Small intestine (tissue), 7 donors: ENCODE measurements at regions not wholly inside any gene's neighbourhood (a gene's known extent, or its start where the extent isn't known, plus 50 kb on each side); places are given as distances from the start of the nearest gene placed in this dataset.

Experiments used
- DNase-seq, 2 donors: peaks; one replicate each; pipeline versions ENCODE4 v3.0.0 to v3.0.0-alpha.2; 2013
- FAIRE-seq: peaks from 2 replicates; lab custom pipeline; 2012; peaks lifted over from hg19 to GRCh38; lab: Jason Lieb, UNC
- H3K27ac ChIP-seq, 3 donors: one replicate each; pipeline ENCODE4 v1.5.1; 2013; ENCODE audit warnings: low read length in 2 of 3, mild to moderate bottlenecking in 2 of 3, control low read depth in 1 of 3, inconsistent platforms in 1 of 3, low read depth in 1 of 3, moderate library complexity in 1 of 3
- H3K27me3 ChIP-seq, 3 donors: one replicate each; pipeline ENCODE4 v1.6.1; 2013; ENCODE audit warnings: low read length in 3 of 3, inconsistent platforms in 1 of 3; ENCODE audit not compliant: control insufficient read depth in 3 of 3, insufficient read depth in 3 of 3
- H3K36me3 ChIP-seq, 3 donors: one replicate each; pipeline ENCODE4 v1.6.1; 2013; ENCODE audit warnings: low read length in 3 of 3, inconsistent platforms in 1 of 3, low read depth in 1 of 3, mild to moderate bottlenecking in 1 of 3, moderate library complexity in 1 of 3; ENCODE audit not compliant: control insufficient read depth in 3 of 3, insufficient read depth in 2 of 3
- H3K4me1 ChIP-seq, 3 donors: one replicate each; pipeline ENCODE4 v1.6.1; 2013; ENCODE audit warnings: low read length in 2 of 3, inconsistent platforms in 1 of 3, low read depth in 1 of 3, mild to moderate bottlenecking in 1 of 3, moderate library complexity in 1 of 3; ENCODE audit not compliant: control insufficient read depth in 3 of 3, insufficient read depth in 2 of 3
- H3K4me3 ChIP-seq, 3 donors: one replicate each; pipeline ENCODE4 v1.5.1; 2013; ENCODE audit warnings: low read length in 3 of 3, control low read depth in 1 of 3, inconsistent platforms in 1 of 3, low read depth in 1 of 3, mild to moderate bottlenecking in 1 of 3, moderate library complexity in 1 of 3
- H3K9me3 ChIP-seq, 2 donors: one replicate each; pipeline ENCODE4 v1.6.1; 2013; ENCODE audit warnings: low read depth in 1 of 2, low read length in 1 of 2; ENCODE audit not compliant: control insufficient read depth in 2 of 2, insufficient read depth in 1 of 2
- WGBS, 3 donors: extraction: QIAGEN DNeasy Blood & Tissue Kit; methylation state at CpG; one replicate each; pipeline ENCODE4 v1.1.7; 2013; 5-methylcytosine and 5-hydroxymethylcytosine counted together
- donor health status: healthy with polysubstance abuse.
- donor health status: control.
- donor health status: control.
- donor health status: Bipolar disorder and iron deficiency.
- donor health status: healthy.

GRCh38 chr12:20127413-20127812 is 240.9 kb upstream of the PDE3A start:
- no peak overlapping the region for H3K27ac ChIP-seq
- H3K27me3 ChIP-seq: no peaks in the 10 kb centered on the region
- no peaks in the 10 kb centered on the region for H3K4me1 ChIP-seq
- no peak for DNase-seq
- no peaks in the 10 kb centered on the region for H3K36me3 ChIP-seq
- no peaks in the 10 kb centered on the region for H3K9me3 ChIP-seq
- FAIRE-seq: no peak
- WGBS, 3 donors: 85 to 92% (median 86%) methylated on average over 2 of the region's 2 CpGs
- no peak overlapping the region for H3K4me3 ChIP-seq

- DNase-seq (no peak), FAIRE-seq (no peak)
- Histone ChIP-seq H3K27me3 (no peaks in the 10 kb centered on the region), H3K9me3 (no peaks in the 10 kb centered on the region), H3K27ac (no peak overlapping the region), H3K4me1 (no peaks in the 10 kb centered on the region), H3K4me3 (no peak overlapping the region), H3K36me3 (no peaks in the 10 kb centered on the region)
Measured at GRCh38 chr12:20128928-20129327, 239.4 kb upstream of the PDE3A start.

- Histone ChIP-seq H3K4me1 (no peaks in the 10 kb centered on the region), H3K27me3 (no peaks in the 10 kb centered on the region), H3K4me3 (no peak overlapping the region), H3K9me3 (no peaks in the 10 kb centered on the region), H3K27ac (no peak overlapping the region), H3K36me3 (no peaks in the 10 kb centered on the region)
- FAIRE-seq: no peak
- DNase-seq: no peak
- WGBS, 3 donors: 65 to 85% (median 82%) methylated on average over 1 of the region's 1 CpG
Measured at GRCh38 chr12:20132818-20133217, 235.5 kb upstream of the PDE3A start.

GRCh38 chr12:20134652-20135051 is 233.7 kb upstream of the PDE3A start:
- Histone ChIP-seq H3K27ac (no peak overlapping the region), H3K36me3 (no peaks in the 10 kb centered on the region), H3K4me1 (no peaks in the 10 kb centered on the region), H3K27me3 (no peaks in the 10 kb centered on the region), H3K9me3 (no peaks in the 10 kb centered on the region), H3K4me3 (no peak overlapping the region)
- WGBS, 3 donors: 65 to 80% (median 79%) methylated on average over 3 of the region's 3 CpGs
- no peak for DNase-seq
- FAIRE-seq: no peak

GRCh38 chr12:20140751-20141150 is 227.6 kb upstream of the PDE3A start:
- Histone ChIP-seq H3K9me3 (no peaks in the 10 kb centered on the region), H3K4me1 (no peaks in the 10 kb centered on the region), H3K27me3 (no peaks in the 10 kb centered on the region), H3K4me3 (no peak overlapping the region), H3K27ac (no peak overlapping the region), H3K36me3 (no peaks in the 10 kb centered on the region)
- WGBS, 3 donors: 68 to 86% (median 81%) methylated on average over 3 of the region's 3 CpGs
- DNase-seq (no peak), FAIRE-seq (no peak)

- no peak for DNase-seq
- Histone ChIP-seq H3K4me1 (no peaks in the 10 kb centered on the region), H3K27ac (no peak overlapping the region), H3K4me3 (no peak overlapping the region), H3K27me3 (no peaks in the 10 kb centered on the region), H3K36me3 (no peaks in the 10 kb centered on the region), H3K9me3 (no peaks in the 10 kb centered on the region)
- FAIRE-seq: no peak
- 74 to 91% (median 75%) methylated on average over 1 of the region's 1 CpG for WGBS, 3 donors
Measured at GRCh38 chr12:20142316-20142715, 226.0 kb upstream of the PDE3A start.

- FAIRE-seq (no peak), DNase-seq (no peak)
- Histone ChIP-seq H3K4me3 (no peak overlapping the region), H3K4me1 (no peaks in the 10 kb centered on the region), H3K9me3 (no peaks in the 10 kb centered on the region), H3K27ac (no peak overlapping the region), H3K36me3 (no peaks in the 10 kb centered on the region), H3K27me3 (no peaks in the 10 kb centered on the region)
- 52 to 65% (median 62%) methylated on average over 3 of the region's 3 CpGs for WGBS, 3 donors
Measured at GRCh38 chr12:20142956-20143355, 225.4 kb upstream of the PDE3A start.

- Histone ChIP-seq H3K27me3 (no peaks in the 10 kb centered on the region), H3K27ac (no peak overlapping the region), H3K4me1 (no peaks in the 10 kb centered on the region), H3K4me3 (no peak overlapping the region), H3K9me3 (no peaks in the 10 kb centered on the region), H3K36me3 (no peaks in the 10 kb centered on the region)
- WGBS, 3 donors: 63 to 74% (median 73%) methylated on average over 3 of the region's 3 CpGs
- DNase-seq (no peak), FAIRE-seq (no peak)
Measured at GRCh38 chr12:20144341-20144740, 224.0 kb upstream of the PDE3A start.

- Histone ChIP-seq H3K4me1 (no peaks in the 10 kb centered on the region), H3K9me3 (no peaks in the 10 kb centered on the region), H3K36me3 (no peaks in the 10 kb centered on the region), H3K27ac (no peak overlapping the region), H3K4me3 (no peak overlapping the region), H3K27me3 (no peaks in the 10 kb centered on the region)
- FAIRE-seq (no peak), DNase-seq (no peak)
- 72 to 92% (median 82%) methylated on average over 1 of the region's 1 CpG for WGBS, 3 donors
Measured at GRCh38 chr12:20148241-20148640, 220.1 kb upstream of the PDE3A start.
